ENCODE measurements at regions not wholly inside any gene's neighbourhood (a gene's known extent, or its start where the extent isn't known, plus 50 kb on each side); places are given as distances from the start of the nearest gene placed in this dataset.

GRCh38 chr9:21695443-21695842 is 107.0 kb upstream of the MTAP start:
- TF ChIP-seq POLR2AphosphoS5 (IDR thresholded peaks at IDR 0.05; ENCODE audit: low read depth, low read length), result no peak
- TF ChIP-seq REST (IDR thresholded peaks at IDR 0.05; ENCODE audit: insufficient read depth in 1 of 2, low read depth in 2 of 2, low read length in 2 of 2), result no peak
